HepG2 (cell line): ENCODE measurements at regions not wholly inside any gene's neighbourhood (a gene's known extent, or its start where the extent isn't known, plus 50 kb on each side); places are given as distances from the start of the nearest gene placed in this dataset.

Experiments used
- ATAC-seq: fragments of 200-7000 bp; cut with Tn5 transposase; 3 replicates; pipeline ENCODE4 v1.9.1; 2020; ENCODE audit warnings: mild to moderate bottlenecking, moderate library complexity
- BruUV-seq: library from RNA; stranded (reverse); fragments of 400-500 nt; replicated peaks from 2 replicates; lab custom pipeline; 2021; lab: Mats Ljungman, UMichigan
- CTCF ChIA-PET: fragments of 300-600 bp; formaldehyde crosslinking; extraction: SDS; loops from one replicate; lab custom pipeline; 2021; ENCODE audit warnings: low total read pairs, inconsistent platforms, low intra/inter-chr PET ratio; lab: Yijun Ruan, JAX
- POLR2A ChIA-PET: fragments of 350-600 bp; sonication (Branson Sonifier 250); formaldehyde crosslinking; loops from one replicate; lab custom pipeline; 2020; ENCODE audit warnings: antibody characterized with exemption, inconsistent platforms; lab: Yijun Ruan, JAX
- DNase-seq: peaks from one replicate; pipeline ENCODE4 v3.0.0-alpha.2; 2015; ENCODE audit warnings: low spot score
- FAIRE-seq: peaks from 3 replicates; lab custom pipeline; 2011; peaks lifted over from hg19 to GRCh38; lab: Jason Lieb, UNC
- H2AFZ ChIP-seq: one replicate; pipeline ENCODE4 v1.6.1; 2011; ENCODE audit warnings: low read length, inconsistent platforms
- H3K27ac ChIP-seq: fragments of 300-600 bp; 3 replicates; pipeline ENCODE4 v1.8.0; 2011; ENCODE audit warnings: mixed run types, mild to moderate bottlenecking, mixed read lengths, low read length, inconsistent platforms; ENCODE audit not compliant: insufficient read depth; ENCODE audit errors: extremely low read length
- H3K27me3 ChIP-seq, 2 experiments: fragments of 200-600 bp in 1 of 2; 2 replicates in 1 of 2; 3 replicates in 1 of 2; pipeline versions ENCODE4 v1.6.0 to v1.8.0; 2011; ENCODE audit warnings: low read length in 2 of 2, mild to moderate bottlenecking in 2 of 2, moderate library complexity in 2 of 2, inconsistent platforms in 1 of 2; ENCODE audit not compliant: insufficient read depth in 2 of 2, control insufficient read depth in 1 of 2
- H3K36me3 ChIP-seq, 2 experiments: fragments of 200-600 bp in 1 of 2; replicated peaks in 1 of 2; 2 replicates in 1 of 2; 3 replicates in 1 of 2; pipeline versions ENCODE4 v1.5.1 to v1.8.0; 2011; ENCODE audit warnings: low read length in 2 of 2, inconsistent platforms in 1 of 2; ENCODE audit not compliant: insufficient read depth in 2 of 2, control insufficient read depth in 1 of 2
- H3K4me1 ChIP-seq: 2 replicates; pipeline ENCODE4 v1.5.1; 2012; ENCODE audit warnings: low read length, inconsistent platforms; ENCODE audit not compliant: insufficient read depth
- H3K4me2 ChIP-seq: 2 replicates; pipeline ENCODE4 v1.6.0; 2011; ENCODE audit warnings: low read depth, low read length, inconsistent platforms
- H3K4me3 ChIP-seq, 3 experiments: fragments of 200-600 bp in 1 of 3; sonication (generic), shearing (Covaris generic) in 1 of 3; replicated peaks in 1 of 3; 2 replicates each; pipeline ENCODE4 v1.5.1; 2011 to 2016; ENCODE audit warnings: low read length in 3 of 3, inconsistent platforms in 2 of 3, low read depth in 2 of 3, mild to moderate bottlenecking in 2 of 3, control low read depth in 1 of 3, mixed read lengths in 1 of 3; ENCODE audit not compliant: insufficient read depth in 1 of 3
- H3K79me2 ChIP-seq: one replicate; pipeline ENCODE4 v1.6.1; 2011; ENCODE audit warnings: low read length, inconsistent platforms; ENCODE audit not compliant: insufficient read depth
- H3K9ac ChIP-seq: 2 replicates; pipeline ENCODE4 v1.6.0; 2011; ENCODE audit warnings: mild to moderate bottlenecking, low read depth, low read length, inconsistent platforms; ENCODE audit not compliant: insufficient read depth
- H3K9me3 ChIP-seq: 2 replicates; pipeline ENCODE4 v1.5.1; 2012; ENCODE audit warnings: mild to moderate bottlenecking, low read length
- H4K20me1 ChIP-seq: 2 replicates; pipeline ENCODE4 v1.6.0; 2011; ENCODE audit warnings: inconsistent platforms, mild to moderate bottlenecking, low read length, moderate library complexity; ENCODE audit not compliant: insufficient read depth
- ZNF256 ChIP-seq: sonication (generic); formaldehyde crosslinking; conservative IDR thresholded peaks from 2 replicates; pipeline ENCODE4 v1.4.0; 2020; ENCODE audit warnings: missing genetic modification reagents
- ZNF773 ChIP-seq: sonication (generic); formaldehyde crosslinking; IDR thresholded peaks from 2 replicates; pipeline ENCODE4 v1.4.0; 2020; ENCODE audit warnings: missing genetic modification reagents, borderline replicate concordance
- ZXDC ChIP-seq: sonication (generic); formaldehyde crosslinking; IDR thresholded peaks from 2 replicates; pipeline ENCODE4 v1.5.0; 2020; ENCODE audit warnings: mild to moderate bottlenecking, missing genetic modification reagents
- WGBS: methylation state at CpG from one replicate; pipeline ENCODE4 v1.1.6; 2017; ENCODE audit warnings: low lambda C conversion rate; 5-methylcytosine and 5-hydroxymethylcytosine counted together
- in situ Hi-C: cut with HindIII; loops from 2 replicates; pipeline ENCODE4 v1.10.0; 2017; ENCODE audit warnings: low pct_unique_long_range_greater_than_20kb; ENCODE audit not compliant: extremely low pct_ligation_motif_present
- intact Hi-C: fragments of 100-400 bp; cut with micrococcal nuclease; formaldehyde crosslinking; loops from one replicate; pipeline ENCODE4 v1.10.0; 2022; ENCODE audit not compliant: unreplicated experiment

- FAIRE-seq (no peak), DNase-seq (no peak), ATAC-seq (no peak)
- no peaks in the 10 kb centered on the region for H3K27me3 ChIP-seq
- CTCF ChIA-PET, result no interaction called here
- H2AFZ ChIP-seq, result no peak overlapping the region
- TF ChIP-seq ZNF256 (CRISPR knock-in tag) (no peak), ZNF773 (CRISPR knock-in tag) (no peak), ZXDC (CRISPR knock-in tag) (no peak)
- BruUV-seq, result no TSS peak
- no peaks in the 10 kb centered on the region for H4K20me1 ChIP-seq
- in situ Hi-C loops (loop anchor here (5.0 kb wide), 1 partner anchor 686 kb away; no protein-coding TSS in a partner anchor), intact Hi-C loops (loop anchor here (5.0 kb wide), 1 partner anchor 666 kb away; the partner anchor contains the start of gene SPRY2)
- no peaks in the 10 kb centered on the region for H3K4me1 ChIP-seq
- H3K9me3 ChIP-seq, result no peaks in the 10 kb centered on the region
- no peak overlapping the region for H3K4me2 ChIP-seq
- H3K9ac ChIP-seq, result no peak overlapping the region
- POLR2A ChIA-PET, result no interaction called here
- H3K79me2 ChIP-seq, result no peaks in the 10 kb centered on the region
- no peak overlapping the region for H3K27ac ChIP-seq
- no peaks in the 10 kb centered on the region for H3K36me3 ChIP-seq
- no peak overlapping the region for H3K4me3 ChIP-seq
- 45% methylated on average over 7 of the region's 7 CpGs for WGBS
These were observed 195.1 kb downstream of the NDFIP2 start for GRCh38 chr13:79675931-79676660.
